KOPT-K1 (cell line): ENCODE measurements at regions not wholly inside any gene's neighbourhood (a gene's known extent, or its start where the extent isn't known, plus 50 kb on each side); places are given as distances from the start of the nearest gene placed in this dataset.
"Not testable (repeated sequence)": the region's sequence is repeated elsewhere in the genome, so short reads cannot be mapped to it uniquely, and the experiment has no call there.

Experiments used
- H3K27ac ChIP-seq: fragments of 200-600 bp; sonication (generic); 2 replicates; pipeline ENCODE4 v1.5.1; 2016; ENCODE audit warnings: antibody characterized with exemption, mild to moderate bottlenecking, low read depth, low read length; ENCODE audit not compliant: poor library complexity, severe bottlenecking
- H3K36me3 ChIP-seq: fragments of 200-600 bp; sonication (generic); 2 replicates; pipeline ENCODE4 v1.5.1; 2017; ENCODE audit warnings: antibody characterized with exemption, mild to moderate bottlenecking, low read length, moderate library complexity; ENCODE audit not compliant: insufficient read depth
- H3K9me3 ChIP-seq: fragments of 200-600 bp; sonication (generic); 2 replicates; pipeline ENCODE4 v1.5.1; 2017; ENCODE audit warnings: antibody characterized with exemption, low read length, mild to moderate bottlenecking; ENCODE audit not compliant: insufficient read depth, poor library complexity, severe bottlenecking

DNA sequence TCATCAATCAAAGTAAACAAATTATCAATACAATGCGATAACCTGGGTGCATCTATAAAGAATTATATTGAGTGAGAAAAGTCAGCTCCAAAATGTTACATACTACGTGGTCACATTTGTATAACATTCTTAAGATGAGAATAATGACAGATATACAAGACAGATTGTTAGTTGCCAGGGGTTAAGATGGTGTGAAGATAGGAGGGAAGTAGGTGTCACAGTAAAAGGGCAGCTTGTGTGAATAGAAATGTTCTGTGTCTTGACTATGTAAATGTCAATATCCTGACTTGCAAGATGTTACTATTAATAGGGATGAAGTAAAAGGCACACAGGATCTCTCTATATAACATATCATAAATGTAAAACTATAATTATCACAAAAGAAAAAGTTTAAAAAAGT, 611.2 kb upstream of the SPRY2 start:
- Histone ChIP-seq H3K9me3 (no peaks in the 10 kb centered on the region), H3K36me3 (no peaks in the 10 kb centered on the region), H3K27ac (no peak overlapping the region)

DNA sequence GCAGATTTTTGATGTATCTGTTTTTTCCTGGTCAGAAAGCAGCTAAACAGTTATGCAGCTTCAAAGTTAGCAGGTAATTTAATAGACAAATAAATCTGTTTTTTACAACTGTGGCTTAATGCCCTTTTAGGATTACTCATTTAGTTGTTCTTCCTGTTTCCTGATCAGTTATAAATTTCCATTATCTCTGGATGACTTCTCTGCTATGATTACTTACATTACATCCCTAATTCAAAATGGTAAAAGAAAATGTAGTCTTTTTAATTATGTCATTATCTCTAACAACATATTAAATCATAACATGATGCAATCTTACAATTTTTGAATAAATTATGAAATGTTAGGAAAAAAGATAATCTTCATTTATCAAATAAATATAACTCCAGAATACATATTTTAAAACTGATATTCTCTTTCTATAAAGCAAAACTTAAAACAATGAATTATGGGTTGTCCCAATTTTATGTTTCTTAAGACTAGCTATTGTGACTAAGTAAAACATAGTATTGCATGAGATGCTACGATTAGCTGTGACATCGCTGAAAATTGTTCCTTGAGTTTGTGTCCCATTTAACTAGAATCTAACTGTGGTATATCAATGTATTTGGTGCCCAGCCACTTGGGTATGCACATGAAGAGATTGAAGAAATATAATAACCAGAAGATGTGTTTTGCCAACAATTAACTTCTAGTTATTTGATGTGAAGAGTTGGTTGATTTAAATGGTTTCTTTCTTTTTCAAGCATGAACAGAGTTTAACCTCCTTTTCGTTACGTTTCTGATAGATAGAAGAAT, 605.3 kb upstream of the SPRY2 start:
- no peaks in the 10 kb centered on the region for H3K9me3 ChIP-seq
- H3K27ac ChIP-seq: no peak overlapping the region

GRCh38 chr13:80945328-80945727, 604.4 kb upstream of the SPRY2 start:
- no peak overlapping the region for H3K27ac ChIP-seq
- H3K9me3 ChIP-seq: no peaks in the 10 kb centered on the region
- no peaks in the 10 kb centered on the region for H3K36me3 ChIP-seq

More for the DNA sequence above, 605.3 kb upstream of the SPRY2 start:
- no peaks in the 10 kb centered on the region for H3K36me3 ChIP-seq

- Histone ChIP-seq H3K9me3 (no peaks in the 10 kb centered on the region), H3K36me3 (no peaks in the 10 kb centered on the region), H3K27ac (no peak overlapping the region)
Measured at GRCh38 chr13:80939581-80939980, 598.7 kb upstream of the SPRY2 start.

GRCh38 chr13:80931766-80932165, 590.8 kb upstream of the SPRY2 start:
- no peaks in the 10 kb centered on the region for H3K9me3 ChIP-seq
- H3K36me3 ChIP-seq: no peaks in the 10 kb centered on the region
- no peak overlapping the region for H3K27ac ChIP-seq

- Histone ChIP-seq H3K36me3 (no peaks in the 10 kb centered on the region), H3K9me3 (no peaks in the 10 kb centered on the region), H3K27ac (no peak overlapping the region)
Measured at GRCh38 chr13:80931118-80931517, 590.2 kb upstream of the SPRY2 start.

DNA sequence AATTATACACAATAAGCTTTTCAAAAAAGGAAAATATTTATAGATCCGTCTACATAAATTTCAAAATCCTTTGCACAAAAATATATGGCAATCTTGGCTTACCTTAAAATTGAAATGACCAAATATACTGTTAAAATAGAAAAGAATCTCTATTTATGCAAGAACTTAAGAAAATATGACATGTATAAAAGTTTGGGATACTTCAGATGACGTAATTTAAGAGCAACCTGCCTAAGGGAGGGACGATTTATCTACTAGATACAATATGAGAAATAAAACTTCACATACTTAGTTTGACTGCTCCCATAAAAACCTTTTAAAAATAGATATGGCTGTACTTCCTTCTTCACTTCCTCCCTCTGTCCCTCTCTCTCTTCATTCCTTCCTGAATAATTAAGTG, 587.3 kb upstream of the SPRY2 start:
- no peak overlapping the region for H3K27ac ChIP-seq
- no peaks in the 10 kb centered on the region for H3K36me3 ChIP-seq
- no peaks in the 10 kb centered on the region for H3K9me3 ChIP-seq

- not testable (repeated sequence) for H3K27ac ChIP-seq, H3K36me3 ChIP-seq, H3K9me3 ChIP-seq
Measured at GRCh38 chr13:80926024-80926423, 585.1 kb upstream of the SPRY2 start.

DNA sequence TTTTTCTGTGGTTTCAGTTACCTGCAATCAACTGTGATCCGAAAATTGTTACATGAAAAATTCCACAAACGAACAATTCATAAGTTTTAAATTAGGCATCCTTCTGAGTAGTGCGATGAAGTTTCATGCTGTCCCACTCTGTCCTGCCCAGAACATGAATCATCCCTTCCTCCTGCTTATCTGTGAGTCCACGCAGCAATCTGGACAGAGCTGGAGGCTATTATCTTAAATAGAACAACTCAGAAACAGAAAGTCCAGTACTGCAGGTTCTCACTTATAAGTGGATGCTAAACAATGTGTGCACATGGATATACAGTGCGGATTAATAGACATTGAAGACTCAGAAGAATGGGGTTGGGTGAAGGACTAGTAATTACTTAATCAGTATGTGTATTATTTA, 583.7 kb upstream of the SPRY2 start:
- no peak overlapping the region for H3K27ac ChIP-seq
- no peaks in the 10 kb centered on the region for H3K36me3 ChIP-seq
- no peaks in the 10 kb centered on the region for H3K9me3 ChIP-seq

- Histone ChIP-seq H3K27ac (no peak overlapping the region), H3K36me3 (no peaks in the 10 kb centered on the region), H3K9me3 (no peaks in the 10 kb centered on the region)
Measured at GRCh38 chr13:80923907-80924306, 583.0 kb upstream of the SPRY2 start.

- Histone ChIP-seq H3K27ac (no peak overlapping the region), H3K36me3 (no peaks in the 10 kb centered on the region)
Measured at GRCh38 chr13:80921971-80922370, 581.0 kb upstream of the SPRY2 start.

GRCh38 chr13:80921541-80921940, 580.6 kb upstream of the SPRY2 start:
- Histone ChIP-seq H3K27ac (no peak overlapping the region), H3K36me3 (no peaks in the 10 kb centered on the region), H3K9me3 (no peaks in the 10 kb centered on the region)

More at GRCh38 chr13:80921971-80922370, 581.0 kb upstream of the SPRY2 start:
- H3K9me3 ChIP-seq: no peaks in the 10 kb centered on the region

- Histone ChIP-seq H3K36me3 (no peaks in the 10 kb centered on the region), H3K27ac (no peak overlapping the region)
Measured at GRCh38 chr13:80906860-80907259, 565.9 kb upstream of the SPRY2 start.

GRCh38 chr13:80904386-80904785, 563.5 kb upstream of the SPRY2 start:
- no peaks in the 10 kb centered on the region for H3K36me3 ChIP-seq
- H3K27ac ChIP-seq: no peak overlapping the region
- H3K9me3 ChIP-seq: no peaks in the 10 kb centered on the region

More at GRCh38 chr13:80906860-80907259, 565.9 kb upstream of the SPRY2 start:
- H3K9me3 ChIP-seq: no peaks in the 10 kb centered on the region

GRCh38 chr13:80903911-80904310, 563.0 kb upstream of the SPRY2 start:
- no peak overlapping the region for H3K27ac ChIP-seq
- no peaks in the 10 kb centered on the region for H3K9me3 ChIP-seq
- no peaks in the 10 kb centered on the region for H3K36me3 ChIP-seq

DNA sequence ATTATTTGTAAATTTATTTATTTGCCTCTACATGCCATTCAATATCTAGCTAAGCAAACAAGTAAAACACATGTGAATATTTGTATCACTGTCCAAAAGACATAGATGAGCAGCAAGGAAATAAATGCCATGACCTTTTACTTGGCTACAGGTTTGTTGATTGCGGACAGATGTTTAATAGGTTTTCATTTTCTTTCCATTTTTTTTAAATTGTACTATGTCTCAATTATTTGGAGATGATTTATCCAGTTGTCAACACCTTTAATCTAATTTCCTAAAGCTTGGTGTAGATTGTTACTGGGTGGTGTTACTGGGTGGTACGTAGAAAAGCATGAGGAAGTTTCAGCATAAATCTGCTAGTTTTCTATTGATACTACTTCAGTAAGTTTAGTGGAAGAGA, 560.6 kb upstream of the SPRY2 start:
- Histone ChIP-seq H3K36me3 (no peaks in the 10 kb centered on the region), H3K9me3 (no peaks in the 10 kb centered on the region), H3K27ac (no peak overlapping the region)
